ENCODE measurements at regions not wholly inside any gene's neighbourhood (a gene's known extent, or its start where the extent isn't known, plus 50 kb on each side); places are given as distances from the start of the nearest gene placed in this dataset.

GRCh38 chr13:40333226-40333625, 333.2 kb downstream of the FOXO1 start:
- TF ChIP-seq CTCF (conservative IDR thresholded peaks at IDR 0.05; ENCODE audit: low read depth, low read length): no peak
- DNase-seq (ENCODE audit: low read depth): no peak
- no peak overlapping the region for H3K4me3 ChIP-seq (ENCODE audit: low read depth, low read length)

GRCh38 chr13:40334031-40334430, 332.4 kb downstream of the FOXO1 start:
- no peak for DNase-seq (ENCODE audit: low read depth)
- no peak overlapping the region for H3K4me3 ChIP-seq (ENCODE audit: low read depth, low read length)
- TF ChIP-seq CTCF (conservative IDR thresholded peaks at IDR 0.05; ENCODE audit: low read depth, low read length): no peak

GRCh38 chr13:40334616-40335015, 331.8 kb downstream of the FOXO1 start:
- no peak for TF ChIP-seq CTCF (conservative IDR thresholded peaks at IDR 0.05; ENCODE audit: low read depth, low read length)
- DNase-seq (ENCODE audit: low read depth): no peak
- no peak overlapping the region for H3K4me3 ChIP-seq (ENCODE audit: low read depth, low read length)

GRCh38 chr13:40336228-40337221, 329.9 kb downstream of the FOXO1 start:
- no peak for TF ChIP-seq CTCF (conservative IDR thresholded peaks at IDR 0.05; ENCODE audit: low read depth, low read length)
- no peak overlapping the region for H3K4me3 ChIP-seq (ENCODE audit: low read depth, low read length)
- DNase-seq (ENCODE audit: low read depth): no peak

GRCh38 chr13:40337651-40338050, 328.8 kb downstream of the FOXO1 start:
- no peak overlapping the region for H3K4me3 ChIP-seq (ENCODE audit: low read depth, low read length)
- TF ChIP-seq CTCF (conservative IDR thresholded peaks at IDR 0.05; ENCODE audit: low read depth, low read length): no peak
- DNase-seq (ENCODE audit: low read depth): no peak

GRCh38 chr13:40338217-40338616, 328.2 kb downstream of the FOXO1 start:
- H3K4me3 ChIP-seq (ENCODE audit: low read depth, low read length): no peak overlapping the region
- no peak for TF ChIP-seq CTCF (conservative IDR thresholded peaks at IDR 0.05; ENCODE audit: low read depth, low read length)
- no peak for DNase-seq (ENCODE audit: low read depth)

Measured in choroid plexus epithelial cell (primary cell).